Stimulated activated naive CD8-positive, alpha-beta T cell treated with anti-CD3 and anti-CD28 coated beads, Interleukin-15, Interleukin-2, amounts not matched to agents 100 U/mL and 50 U/mL, for 24 hours (primary cell): ENCODE measurements at regions not wholly inside any gene's neighbourhood (a gene's known extent, or its start where the extent isn't known, plus 50 kb on each side); places are given as distances from the start of the nearest gene placed in this dataset.
"Not testable (repeated sequence)": the region's sequence is repeated elsewhere in the genome, so short reads cannot be mapped to it uniquely, and the experiment has no call there.

Experiments
- ATAC-seq: fragments of 150-1000 bp; cut with Tn5 transposase; one replicate; pipeline ENCODE4 v1.10.0; 2021
- DNase-seq: peaks from one replicate; pipeline ENCODE4 v3.0.0; 2021

- no peak for DNase-seq
These were observed 145.3 kb upstream of the SLC35G4 start for GRCh38 chr18:11464129-11464528.

GRCh38 chr18:11458447-11458846, 150.9 kb upstream of the SLC35G4 start:
- no peak for ATAC-seq
- no peak for DNase-seq

More at GRCh38 chr18:11464129-11464528, 145.3 kb upstream of the SLC35G4 start:
- no peak for ATAC-seq

- not testable (repeated sequence) for ATAC-seq, DNase-seq
These were observed 151.5 kb upstream of the SLC35G4 start for GRCh38 chr18:11457853-11458252.

GRCh38 chr18:11454040-11454439, 155.4 kb upstream of the SLC35G4 start:
- ATAC-seq (no peak), DNase-seq (no peak)

GRCh38 chr18:11444169-11444568, 165.2 kb upstream of the SLC35G4 start:
- not testable (repeated sequence) for ATAC-seq, DNase-seq

- no peak for ATAC-seq
- DNase-seq = no peak
These were observed 172.3 kb upstream of the SLC35G4 start for GRCh38 chr18:11437046-11437445.

- ATAC-seq = no peak
These were observed 177.0 kb upstream of the SLC35G4 start for GRCh38 chr18:11432360-11432811.

GRCh38 chr18:11429876-11430275, 179.5 kb upstream of the SLC35G4 start:
- no peak for DNase-seq
- no peak for ATAC-seq

More at GRCh38 chr18:11432360-11432811, 177.0 kb upstream of the SLC35G4 start:
- DNase-seq = no peak

GRCh38 chr18:11425211-11425610, 184.2 kb upstream of the SLC35G4 start:
- ATAC-seq (no peak), DNase-seq (no peak)

- ATAC-seq (no peak), DNase-seq (no peak)
These were observed 190.1 kb upstream of the SLC35G4 start for GRCh38 chr18:11419338-11419737.

- no peak for ATAC-seq
- no peak for DNase-seq
These were observed 196.6 kb upstream of the SLC35G4 start for GRCh38 chr18:11412811-11413210.

GRCh38 chr18:11411048-11411447, 198.3 kb upstream of the SLC35G4 start:
- no peak for ATAC-seq

GRCh38 chr18:11408555-11409065, 200.8 kb upstream of the SLC35G4 start:
- ATAC-seq = no peak
- no peak for DNase-seq

More at GRCh38 chr18:11411048-11411447, 198.3 kb upstream of the SLC35G4 start:
- DNase-seq = no peak

- DNase-seq = no peak
These were observed 201.5 kb upstream of the SLC35G4 start for GRCh38 chr18:11407940-11408339.

GRCh38 chr18:11405804-11406203, 203.6 kb upstream of the SLC35G4 start:
- DNase-seq (no peak), ATAC-seq (no peak)

More at GRCh38 chr18:11407940-11408339, 201.5 kb upstream of the SLC35G4 start:
- ATAC-seq = no peak

- no peak for ATAC-seq
- DNase-seq = no peak
These were observed 208.7 kb upstream of the SLC35G4 start for GRCh38 chr18:11400703-11401102.

GRCh38 chr18:11398625-11399024, 210.8 kb upstream of the SLC35G4 start:
- DNase-seq (no peak), ATAC-seq (no peak)

GRCh38 chr18:11392980-11393885, 216.2 kb upstream of the SLC35G4 start:
- ATAC-seq (no peak), DNase-seq (no peak)

GRCh38 chr18:11392292-11392691, 217.1 kb upstream of the SLC35G4 start:
- no peak for ATAC-seq
- no peak for DNase-seq

- no peak for ATAC-seq
These were observed 217.7 kb upstream of the SLC35G4 start for GRCh38 chr18:11391661-11392060.

GRCh38 chr18:11388755-11389680, 220.4 kb upstream of the SLC35G4 start:
- DNase-seq (no peak), ATAC-seq (no peak)

More at GRCh38 chr18:11391661-11392060, 217.7 kb upstream of the SLC35G4 start:
- DNase-seq = no peak

GRCh38 chr18:11387880-11388279, 221.5 kb upstream of the SLC35G4 start:
- DNase-seq = peak; percentile 4
- ATAC-seq = no peak
